ENCODE measurements at regions not wholly inside any gene's neighbourhood (a gene's known extent, or its start where the extent isn't known, plus 50 kb on each side); places are given as distances from the start of the nearest gene placed in this dataset.

GRCh38 chr13:44149821-44150220, 223.8 kb upstream of the SERP2 start:
- DNase-seq (ENCODE audit: low spot score) (no peak), ATAC-seq (ENCODE audit: insufficient number of reproducible peaks, low FRiP score, low read depth) (no peak)
- TF ChIP-seq, protein P1, sequence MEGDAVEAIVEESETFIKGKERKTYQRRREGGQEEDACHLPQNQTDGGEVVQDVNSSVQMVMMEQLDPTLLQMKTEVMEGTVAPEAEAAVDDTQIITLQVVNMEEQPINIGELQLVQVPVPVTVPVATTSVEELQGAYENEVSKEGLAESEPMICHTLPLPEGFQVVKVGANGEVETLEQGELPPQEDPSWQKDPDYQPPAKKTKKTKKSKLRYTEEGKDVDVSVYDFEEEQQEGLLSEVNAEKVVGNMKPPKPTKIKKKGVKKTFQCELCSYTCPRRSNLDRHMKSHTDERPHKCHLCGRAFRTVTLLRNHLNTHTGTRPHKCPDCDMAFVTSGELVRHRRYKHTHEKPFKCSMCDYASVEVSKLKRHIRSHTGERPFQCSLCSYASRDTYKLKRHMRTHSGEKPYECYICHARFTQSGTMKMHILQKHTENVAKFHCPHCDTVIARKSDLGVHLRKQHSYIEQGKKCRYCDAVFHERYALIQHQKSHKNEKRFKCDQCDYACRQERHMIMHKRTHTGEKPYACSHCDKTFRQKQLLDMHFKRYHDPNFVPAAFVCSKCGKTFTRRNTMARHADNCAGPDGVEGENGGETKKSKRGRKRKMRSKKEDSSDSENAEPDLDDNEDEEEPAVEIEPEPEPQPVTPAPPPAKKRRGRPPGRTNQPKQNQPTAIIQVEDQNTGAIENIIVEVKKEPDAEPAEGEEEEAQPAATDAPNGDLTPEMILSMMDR (IDR thresholded peaks at IDR 0.05), result no peak
- Histone ChIP-seq H3K27me3 (replicated peaks; ENCODE audit: insufficient read depth) (no peaks in the 10 kb centered on the region), H3K27ac (no peak overlapping the region), H3K4me1 (ENCODE audit: control insufficient read depth in 1 of 2, low read depth in 2 of 2) (no peaks in the 10 kb centered on the region), H3K9me3 (no peaks in the 10 kb centered on the region), H3K4me3 (no peak overlapping the region), H3K36me3 (no peaks in the 10 kb centered on the region)

DNA sequence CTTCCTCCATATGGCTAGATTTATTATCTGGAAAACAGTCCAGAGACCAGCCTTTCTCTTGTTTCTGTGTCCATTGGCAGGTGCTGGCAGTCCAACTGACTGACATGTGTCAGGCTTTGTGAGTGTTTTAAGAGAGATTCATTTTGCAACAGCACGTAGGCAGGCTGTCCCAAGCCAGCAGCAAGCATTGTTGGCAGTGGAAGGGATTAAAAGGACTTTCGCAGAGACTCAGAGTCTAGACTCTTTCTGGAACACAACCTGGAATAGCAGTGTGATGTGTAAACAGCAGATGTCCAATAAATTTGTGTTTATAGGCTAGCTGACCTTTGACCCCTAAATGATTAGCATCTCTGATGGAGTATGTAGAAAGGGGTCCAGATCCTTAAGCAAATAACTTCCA, 222.2 kb upstream of the SERP2 start:
- Histone ChIP-seq H3K36me3 (no peaks in the 10 kb centered on the region), H3K9me3 (no peaks in the 10 kb centered on the region), H3K4me1 (ENCODE audit: control insufficient read depth in 1 of 2, low read depth in 2 of 2) (peaks cover 0 to 15% of the 10 kb centered on the region in 2 donors), H3K4me3 (no peak overlapping the region), H3K27me3 (replicated peaks; ENCODE audit: insufficient read depth) (no peaks in the 10 kb centered on the region), H3K27ac (no peak overlapping the region)
- TF ChIP-seq, protein P1 (IDR thresholded peaks at IDR 0.05), result no peak
- DNase-seq (ENCODE audit: low spot score), result no peak
- ATAC-seq (ENCODE audit: insufficient number of reproducible peaks, low FRiP score, low read depth), result no peak

DNA sequence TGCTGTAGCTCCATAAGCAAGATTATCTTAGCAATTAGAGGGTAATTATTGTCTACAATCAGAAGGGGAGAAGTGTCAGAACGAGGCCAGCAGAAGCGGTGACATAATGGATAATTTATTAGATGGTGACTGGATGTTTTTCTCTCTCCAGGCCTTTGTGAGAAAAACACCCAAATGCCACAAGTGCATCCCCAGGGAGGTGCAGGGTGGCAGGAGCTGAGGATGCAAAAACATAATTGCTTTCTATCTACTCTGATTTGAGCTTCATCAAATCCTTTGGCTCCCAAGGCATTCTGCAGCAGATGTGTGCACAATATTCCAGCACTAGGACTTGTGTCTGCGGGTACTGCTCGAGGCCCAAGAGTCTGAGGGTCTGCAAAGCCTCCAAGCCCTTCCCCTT, 220.1 kb upstream of the SERP2 start:
- DNase-seq (ENCODE audit: low spot score) (no peak), ATAC-seq (ENCODE audit: insufficient number of reproducible peaks, low FRiP score, low read depth) (no peak)
- TF ChIP-seq, protein P1 (IDR thresholded peaks at IDR 0.05), result no peak
- no peaks in the 10 kb centered on the region for H3K9me3 ChIP-seq
- H3K4me1 ChIP-seq (ENCODE audit: control insufficient read depth in 1 of 2, low read depth in 2 of 2), result peaks cover 10 to 36% of the 10 kb centered on the region in 2 donors
- no peaks in the 10 kb centered on the region for H3K36me3 ChIP-seq
- H3K27ac ChIP-seq, result no peak overlapping the region
- no peak overlapping the region for H3K4me3 ChIP-seq
- no peaks in the 10 kb centered on the region for H3K27me3 ChIP-seq (replicated peaks; ENCODE audit: insufficient read depth)

DNA sequence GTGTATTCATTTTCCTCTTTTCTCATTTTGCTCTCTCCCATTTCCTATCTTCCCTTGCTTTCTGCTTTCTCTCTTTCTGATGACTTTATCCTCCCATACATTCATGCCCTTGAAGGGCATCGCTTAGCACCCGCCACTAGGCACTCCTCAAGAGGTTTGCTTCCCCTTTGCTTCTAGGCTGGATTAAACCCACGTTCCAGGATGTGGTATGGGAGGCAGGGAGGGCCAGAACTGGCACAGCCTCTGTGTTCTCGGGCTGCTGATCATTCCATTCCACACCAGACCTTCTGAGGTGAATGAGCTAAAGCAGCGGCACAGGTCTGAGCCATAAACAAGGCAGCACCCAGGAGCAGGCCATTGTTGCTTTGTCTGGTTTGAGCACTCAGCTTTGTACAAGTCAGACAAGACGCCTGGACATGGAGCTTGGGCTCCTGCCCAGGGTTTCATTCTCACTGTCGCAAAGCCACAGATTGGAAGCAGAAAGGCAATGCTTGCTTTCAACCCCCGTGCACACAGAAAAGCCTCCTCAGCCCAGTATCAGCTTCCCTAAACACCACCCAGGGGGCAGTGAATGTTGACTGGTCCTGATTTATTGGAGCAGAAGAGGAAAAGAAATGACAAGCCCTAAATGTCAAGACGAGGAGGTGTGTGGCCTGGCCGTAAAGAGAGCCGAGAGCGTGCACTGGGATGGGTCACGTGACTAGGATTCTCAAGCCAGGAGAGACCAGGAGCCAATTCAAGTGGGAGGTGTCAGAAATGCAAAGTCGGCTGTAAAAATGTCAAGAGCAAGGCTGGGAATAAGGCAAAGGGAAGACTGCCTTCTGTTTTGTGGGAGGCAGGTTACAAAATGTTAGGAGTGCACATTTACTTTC, 218.0 kb upstream of the SERP2 start:
- H3K9me3 ChIP-seq, result no peaks in the 10 kb centered on the region
- H3K4me1 ChIP-seq (ENCODE audit: control insufficient read depth in 1 of 2, low read depth in 2 of 2), result peaks cover 28 to 57% of the 10 kb centered on the region in 2 donors
- no peaks in the 10 kb centered on the region for H3K36me3 ChIP-seq
- peak overlapping the region; percentile 79 to 85 for H3K27ac ChIP-seq
- no peaks in the 10 kb centered on the region for H3K27me3 ChIP-seq (replicated peaks; ENCODE audit: insufficient read depth)
- ATAC-seq (ENCODE audit: insufficient number of reproducible peaks, low FRiP score, low read depth) (peak; percentile 52), DNase-seq (ENCODE audit: low spot score) (peak; percentile 18)
- peak overlapping the region; percentile 51 for H3K4me3 ChIP-seq
- TF ChIP-seq, protein P1 (IDR thresholded peaks at IDR 0.05), result no peak

- TF ChIP-seq, protein P1 (IDR thresholded peaks at IDR 0.05), result no peak
- Histone ChIP-seq H3K9me3 (no peaks in the 10 kb centered on the region), H3K27me3 (replicated peaks; ENCODE audit: insufficient read depth) (no peaks in the 10 kb centered on the region), H3K4me1 (ENCODE audit: control insufficient read depth in 1 of 2, low read depth in 2 of 2) (peaks cover 32 to 63% of the 10 kb centered on the region in 2 donors), H3K4me3 (peak overlapping the region; percentile 51), H3K36me3 (no peaks in the 10 kb centered on the region), H3K27ac (peak overlapping the region; percentile 79 to 85)
- ATAC-seq (ENCODE audit: insufficient number of reproducible peaks, low FRiP score, low read depth), result no peak
- DNase-seq (ENCODE audit: low spot score), result no peak
Measured at GRCh38 chr13:44156294-44156658, 217.3 kb upstream of the SERP2 start.
